ENCODE measurements at regions not wholly inside any gene's neighbourhood (a gene's known extent, or its start where the extent isn't known, plus 50 kb on each side); places are given as distances from the start of the nearest gene placed in this dataset.

GRCh38 chr9:99438596-99438995, 216.5 kb downstream of the SEC61B start:
- no peaks in the 10 kb centered on the region for H3K9me3 ChIP-seq
- WGBS (ENCODE audit: insufficient coverage): no CpG with 5 or more reads among the region's 2 CpGs

GRCh38 chr9:99441829-99442228, 219.7 kb downstream of the SEC61B start:
- Mint-ChIP-seq H3K36me3 (no peaks in the 10 kb centered on the region), H3K4me1 (no peaks in the 10 kb centered on the region), H3K27ac (no peak overlapping the region), H3K27me3 (peaks cover 7 to 16% of the 10 kb centered on the region in 2 donors), H3K9me3 (no peaks in the 10 kb centered on the region), H3K4me3 (no peak overlapping the region)
- ChIA-PET POLR2A (no interaction called here), CTCF (no interaction called here)
- no peak overlapping the region for H3K4me3 ChIP-seq (ENCODE audit: control insufficient read depth in 1 of 2, extremely low read depth in 1 of 2, low read length in 1 of 2)
- H3K36me3 ChIP-seq (ENCODE audit: control insufficient read depth in 2 of 2, extremely low read depth in 1 of 2, insufficient read depth in 1 of 2, low read length in 1 of 2): no peaks in the 10 kb centered on the region
- H3K27ac ChIP-seq (ENCODE audit: low read length): no peak overlapping the region
- DNase-seq (no peak), ATAC-seq (replicated peaks in 1 of 4) (no peak)
- no peaks in the 10 kb centered on the region for H3K4me1 ChIP-seq (ENCODE audit: control insufficient read depth in 1 of 2, extremely low read depth in 1 of 2, insufficient read depth in 2 of 2, low read length in 2 of 2)
- no peaks in the 10 kb centered on the region for H3K9me3 ChIP-seq
- H3K27me3 ChIP-seq (replicated peaks in 1 of 2; ENCODE audit: control insufficient read depth in 2 of 2, extremely low read depth in 1 of 2, insufficient read depth in 2 of 2, low read length in 1 of 2): peaks cover 0 to under 1% of the 10 kb centered on the region in 2 experiments

More at GRCh38 chr9:99438596-99438995, 216.5 kb downstream of the SEC61B start:
- no peak overlapping the region for H3K4me3 Mint-ChIP-seq
- DNase-seq (no peak), ATAC-seq (replicated peaks in 1 of 4) (no peak)
- H3K27me3 Mint-ChIP-seq: peaks cover 0 to 6% of the 10 kb centered on the region in 2 donors
- Histone ChIP-seq H3K27me3 (replicated peaks in 1 of 2; ENCODE audit: control insufficient read depth in 2 of 2, extremely low read depth in 1 of 2, insufficient read depth in 2 of 2, low read length in 1 of 2) (no peaks in the 10 kb centered on the region), H3K27ac (ENCODE audit: low read length) (no peak overlapping the region), H3K36me3 (ENCODE audit: control insufficient read depth in 2 of 2, extremely low read depth in 1 of 2, insufficient read depth in 1 of 2, low read length in 1 of 2) (no peaks in the 10 kb centered on the region), H3K4me3 (ENCODE audit: control insufficient read depth in 1 of 2, extremely low read depth in 1 of 2, low read length in 1 of 2) (no peak overlapping the region), H3K4me1 (ENCODE audit: control insufficient read depth in 1 of 2, extremely low read depth in 1 of 2, insufficient read depth in 2 of 2, low read length in 2 of 2) (peaks cover 0 to under 1% of the 10 kb centered on the region in 2 experiments)
- ChIA-PET POLR2A (no interaction called here), CTCF (no interaction called here)
- no peaks in the 10 kb centered on the region for H3K36me3 Mint-ChIP-seq
- peaks cover 0 to 4% (median 0%) of the 10 kb centered on the region in 3 donors for H3K4me1 Mint-ChIP-seq
- no peaks in the 10 kb centered on the region for H3K9me3 Mint-ChIP-seq
- H3K27ac Mint-ChIP-seq: no peak overlapping the region

GRCh38 chr9:99445371-99445891, 223.3 kb downstream of the SEC61B start:
- 90% methylated on average over 2 of the region's 4 CpGs for WGBS (ENCODE audit: insufficient coverage)
- no peak overlapping the region for H3K4me3 Mint-ChIP-seq
- H3K4me3 ChIP-seq (ENCODE audit: control insufficient read depth in 1 of 2, extremely low read depth in 1 of 2, low read length in 1 of 2): no peak overlapping the region
- H3K27ac ChIP-seq (ENCODE audit: low read length): no peak overlapping the region
- H3K27ac Mint-ChIP-seq: no peak overlapping the region
- no peaks in the 10 kb centered on the region for H3K4me1 ChIP-seq (ENCODE audit: control insufficient read depth in 1 of 2, extremely low read depth in 1 of 2, insufficient read depth in 2 of 2, low read length in 2 of 2)
- no peaks in the 10 kb centered on the region for H3K36me3 Mint-ChIP-seq
- H3K27me3 Mint-ChIP-seq: peaks cover 15 to 17% of the 10 kb centered on the region in 2 donors
- ATAC-seq (replicated peaks in 1 of 4) (no peak), DNase-seq (no peak)
- no peaks in the 10 kb centered on the region for H3K36me3 ChIP-seq (ENCODE audit: control insufficient read depth in 2 of 2, extremely low read depth in 1 of 2, insufficient read depth in 1 of 2, low read length in 1 of 2)
- H3K4me1 Mint-ChIP-seq: no peaks in the 10 kb centered on the region
- peaks cover 0 to 4% of the 10 kb centered on the region in 2 experiments for H3K27me3 ChIP-seq (replicated peaks in 1 of 2; ENCODE audit: control insufficient read depth in 2 of 2, extremely low read depth in 1 of 2, insufficient read depth in 2 of 2, low read length in 1 of 2)
- H3K9me3 ChIP-seq: no peaks in the 10 kb centered on the region
- POLR2A ChIA-PET: no interaction called here
- no peaks in the 10 kb centered on the region for H3K9me3 Mint-ChIP-seq
- CTCF ChIA-PET: interaction anchor here in 1 of 2 donors (0.6 kb wide), 1 partner anchor 557 kb away, joined by 3 read pairs; no protein-coding TSS in a partner anchor

GRCh38 chr9:99445920-99446319, 223.8 kb downstream of the SEC61B start:
- ATAC-seq (replicated peaks in 1 of 4) (no peak), DNase-seq (no peak)
- no CpG with 5 or more reads among the region's 4 CpGs for WGBS (ENCODE audit: insufficient coverage)
- Histone ChIP-seq H3K9me3 (no peaks in the 10 kb centered on the region), H3K27me3 (replicated peaks in 1 of 2; ENCODE audit: control insufficient read depth in 2 of 2, extremely low read depth in 1 of 2, insufficient read depth in 2 of 2, low read length in 1 of 2) (peaks cover 0 to 4% of the 10 kb centered on the region in 2 experiments), H3K4me1 (ENCODE audit: control insufficient read depth in 1 of 2, extremely low read depth in 1 of 2, insufficient read depth in 2 of 2, low read length in 2 of 2) (no peaks in the 10 kb centered on the region), H3K27ac (ENCODE audit: low read length) (no peak overlapping the region), H3K4me3 (ENCODE audit: control insufficient read depth in 1 of 2, extremely low read depth in 1 of 2, low read length in 1 of 2) (no peak overlapping the region), H3K36me3 (ENCODE audit: control insufficient read depth in 2 of 2, extremely low read depth in 1 of 2, insufficient read depth in 1 of 2, low read length in 1 of 2) (no peaks in the 10 kb centered on the region)
- H3K36me3 Mint-ChIP-seq: no peaks in the 10 kb centered on the region
- peaks cover 15 to 17% of the 10 kb centered on the region in 2 donors for H3K27me3 Mint-ChIP-seq
- ChIA-PET POLR2A (no interaction called here), CTCF (no interaction called here)
- no peaks in the 10 kb centered on the region for H3K4me1 Mint-ChIP-seq
- no peak overlapping the region for H3K4me3 Mint-ChIP-seq
- H3K27ac Mint-ChIP-seq: no peak overlapping the region
- H3K9me3 Mint-ChIP-seq: no peaks in the 10 kb centered on the region

GRCh38 chr9:99447951-99448350, 225.9 kb downstream of the SEC61B start:
- ATAC-seq (replicated peaks in 1 of 4) (no peak), DNase-seq (no peak)
- H3K36me3 Mint-ChIP-seq: no peaks in the 10 kb centered on the region
- peaks cover 16 to 22% of the 10 kb centered on the region in 2 donors for H3K27me3 Mint-ChIP-seq
- Histone ChIP-seq H3K9me3 (no peaks in the 10 kb centered on the region), H3K27ac (ENCODE audit: low read length) (no peak overlapping the region), H3K27me3 (replicated peaks in 1 of 2; ENCODE audit: control insufficient read depth in 2 of 2, extremely low read depth in 1 of 2, insufficient read depth in 2 of 2, low read length in 1 of 2) (peaks cover 0 to 4% of the 10 kb centered on the region in 2 experiments), H3K4me1 (ENCODE audit: control insufficient read depth in 1 of 2, extremely low read depth in 1 of 2, insufficient read depth in 2 of 2, low read length in 2 of 2) (no peaks in the 10 kb centered on the region), H3K36me3 (ENCODE audit: control insufficient read depth in 2 of 2, extremely low read depth in 1 of 2, insufficient read depth in 1 of 2, low read length in 1 of 2) (no peaks in the 10 kb centered on the region), H3K4me3 (ENCODE audit: control insufficient read depth in 1 of 2, extremely low read depth in 1 of 2, low read length in 1 of 2) (no peak overlapping the region)
- no peak overlapping the region for H3K27ac Mint-ChIP-seq
- H3K4me1 Mint-ChIP-seq: no peaks in the 10 kb centered on the region
- no peaks in the 10 kb centered on the region for H3K9me3 Mint-ChIP-seq
- no peak overlapping the region for H3K4me3 Mint-ChIP-seq
- ChIA-PET POLR2A (no interaction called here), CTCF (no interaction called here)

- POLR2A ChIA-PET: no interaction called here
- no peak overlapping the region for H3K4me3 ChIP-seq (ENCODE audit: control insufficient read depth in 1 of 2, extremely low read depth in 1 of 2, low read length in 1 of 2)
- H3K27ac Mint-ChIP-seq: no peak overlapping the region
- H3K9me3 ChIP-seq: no peaks in the 10 kb centered on the region
- peaks cover 0 to 4% of the 10 kb centered on the region in 2 experiments for H3K27me3 ChIP-seq (replicated peaks in 1 of 2; ENCODE audit: control insufficient read depth in 2 of 2, extremely low read depth in 1 of 2, insufficient read depth in 2 of 2, low read length in 1 of 2)
- CTCF ChIA-PET: no interaction called here
- no peak for DNase-seq
- H3K4me3 Mint-ChIP-seq: no peak overlapping the region
- H3K4me1 ChIP-seq (ENCODE audit: control insufficient read depth in 1 of 2, extremely low read depth in 1 of 2, insufficient read depth in 2 of 2, low read length in 2 of 2): no peaks in the 10 kb centered on the region
- no peak for ATAC-seq (replicated peaks in 1 of 4)
- no peaks in the 10 kb centered on the region for H3K9me3 Mint-ChIP-seq
- no peaks in the 10 kb centered on the region for H3K36me3 Mint-ChIP-seq
- no peaks in the 10 kb centered on the region for H3K36me3 ChIP-seq (ENCODE audit: control insufficient read depth in 2 of 2, extremely low read depth in 1 of 2, insufficient read depth in 1 of 2, low read length in 1 of 2)
- WGBS (ENCODE audit: insufficient coverage): no CpG with 5 or more reads among the region's 1 CpG
- H3K4me1 Mint-ChIP-seq: no peaks in the 10 kb centered on the region
- no peak overlapping the region for H3K27ac ChIP-seq (ENCODE audit: low read length)
- peaks cover 13 to 19% of the 10 kb centered on the region in 2 donors for H3K27me3 Mint-ChIP-seq
Observed at GRCh38 chr9:99449726-99450125, 227.6 kb downstream of the SEC61B start.

GRCh38 chr9:99451112-99451606, 229.1 kb downstream of the SEC61B start:
- Histone ChIP-seq H3K4me1 (ENCODE audit: control insufficient read depth in 1 of 2, extremely low read depth in 1 of 2, insufficient read depth in 2 of 2, low read length in 2 of 2) (no peaks in the 10 kb centered on the region), H3K36me3 (ENCODE audit: control insufficient read depth in 2 of 2, extremely low read depth in 1 of 2, insufficient read depth in 1 of 2, low read length in 1 of 2) (no peaks in the 10 kb centered on the region), H3K27ac (ENCODE audit: low read length) (no peak overlapping the region), H3K9me3 (no peaks in the 10 kb centered on the region), H3K27me3 (replicated peaks in 1 of 2; ENCODE audit: control insufficient read depth in 2 of 2, extremely low read depth in 1 of 2, insufficient read depth in 2 of 2, low read length in 1 of 2) (peaks cover 0 to 4% of the 10 kb centered on the region in 2 experiments), H3K4me3 (ENCODE audit: control insufficient read depth in 1 of 2, extremely low read depth in 1 of 2, low read length in 1 of 2) (no peak overlapping the region)
- DNase-seq: no peak
- no peak overlapping the region for H3K4me3 Mint-ChIP-seq
- ChIA-PET CTCF (interaction anchor here in 1 of 2 donors (0.5 kb wide), 1 partner anchor 11 kb away, joined by 5 read pairs; no protein-coding TSS in a partner anchor), POLR2A (no interaction called here)
- no peak overlapping the region for H3K27ac Mint-ChIP-seq
- WGBS (ENCODE audit: insufficient coverage): 77% methylated on average over 2 of the region's 4 CpGs
- H3K4me1 Mint-ChIP-seq: no peaks in the 10 kb centered on the region
- peaks cover 22 to 29% of the 10 kb centered on the region in 2 donors for H3K27me3 Mint-ChIP-seq
- no peak for ATAC-seq (replicated peaks in 1 of 4)
- H3K9me3 Mint-ChIP-seq: no peaks in the 10 kb centered on the region
- H3K36me3 Mint-ChIP-seq: no peaks in the 10 kb centered on the region
